HG03558 (cell line): ENCODE measurements at regions not wholly inside any gene's neighbourhood (a gene's known extent, or its start where the extent isn't known, plus 50 kb on each side); places are given as distances from the start of the nearest gene placed in this dataset.

ENCODE experiments used
- ATAC-seq: cut with Tn5 transposase; IDR thresholded peaks from one replicate; pipeline ENCODE4 v1.9.1; 2021; ENCODE audit warnings: moderate number of reproducible peaks; ENCODE audit not compliant: unreplicated experiment; ENCODE audit errors: extremely low read depth

DNA sequence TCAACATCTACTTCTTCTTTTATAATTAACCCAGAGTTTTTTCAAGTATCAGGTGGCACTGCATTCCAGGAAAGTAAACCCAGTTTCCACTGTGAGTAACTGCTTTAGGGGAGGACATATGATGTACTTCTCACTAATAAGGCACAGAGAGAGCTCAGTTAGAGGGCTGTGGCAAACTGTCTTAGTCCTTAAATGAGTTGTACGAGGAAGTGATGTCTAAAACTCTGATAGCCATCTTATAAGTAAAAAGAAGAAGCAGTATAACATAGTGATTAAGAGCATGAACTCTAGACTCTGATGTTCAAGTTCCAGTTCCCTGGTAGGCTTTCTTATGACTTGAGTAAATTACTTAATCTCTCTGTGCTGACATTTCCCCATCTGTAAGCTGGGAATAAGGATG is 58.7 kb upstream of the PTGS2 start:
- ATAC-seq: peak; percentile 65

DNA sequence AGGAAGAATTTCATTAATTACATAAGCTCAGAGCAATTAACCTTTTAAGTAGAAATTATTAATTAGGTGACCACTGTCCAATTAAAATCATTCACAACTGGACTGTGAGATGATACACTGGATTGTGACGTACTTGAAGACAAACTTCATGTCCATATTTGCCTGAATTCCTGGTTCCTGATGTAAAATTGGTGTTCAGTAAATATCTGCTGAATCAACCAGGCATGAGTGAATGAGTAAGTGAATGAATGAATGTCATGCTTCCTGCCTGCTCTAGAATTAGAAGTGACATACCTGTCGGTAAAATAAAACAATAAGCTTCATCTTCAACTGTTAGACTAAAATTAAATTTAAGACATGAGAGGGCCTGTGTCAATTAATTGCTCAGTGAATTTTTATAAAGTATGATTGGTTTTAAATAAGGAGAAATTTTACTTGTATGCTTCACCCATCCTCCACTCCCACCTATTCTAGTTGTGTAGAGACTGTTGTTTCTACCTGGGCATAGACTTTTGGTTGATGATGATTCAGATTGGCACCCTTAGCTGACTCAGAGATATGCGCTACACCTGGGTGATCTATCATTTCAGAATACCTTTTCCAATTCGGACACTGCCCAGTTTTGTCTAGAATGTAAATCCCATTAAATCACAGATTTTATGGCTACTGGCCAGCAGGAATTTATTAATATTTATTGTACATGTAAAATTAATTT is 56.9 kb upstream of the PTGS2 start:
- ATAC-seq: no peak

DNA sequence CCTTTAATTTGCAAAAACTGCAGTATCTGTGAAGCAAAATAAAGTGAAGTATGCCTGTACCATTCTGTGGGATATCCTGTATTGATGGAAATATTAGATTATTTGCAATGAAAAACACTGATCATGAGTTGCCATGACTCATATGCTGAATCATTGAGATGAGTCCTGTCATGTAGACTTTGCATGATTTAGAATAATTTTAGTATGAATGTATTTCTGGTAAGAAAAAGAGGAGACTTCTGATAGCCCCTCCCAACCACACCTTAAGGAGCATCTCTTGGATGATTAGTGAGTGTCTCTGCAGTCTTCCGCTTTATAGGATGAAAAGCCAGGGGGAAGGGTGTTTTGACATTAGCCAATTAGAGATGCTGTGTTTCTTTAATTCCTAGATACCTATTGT is 55.2 kb upstream of the PTGS2 start:
- no peak for ATAC-seq

DNA sequence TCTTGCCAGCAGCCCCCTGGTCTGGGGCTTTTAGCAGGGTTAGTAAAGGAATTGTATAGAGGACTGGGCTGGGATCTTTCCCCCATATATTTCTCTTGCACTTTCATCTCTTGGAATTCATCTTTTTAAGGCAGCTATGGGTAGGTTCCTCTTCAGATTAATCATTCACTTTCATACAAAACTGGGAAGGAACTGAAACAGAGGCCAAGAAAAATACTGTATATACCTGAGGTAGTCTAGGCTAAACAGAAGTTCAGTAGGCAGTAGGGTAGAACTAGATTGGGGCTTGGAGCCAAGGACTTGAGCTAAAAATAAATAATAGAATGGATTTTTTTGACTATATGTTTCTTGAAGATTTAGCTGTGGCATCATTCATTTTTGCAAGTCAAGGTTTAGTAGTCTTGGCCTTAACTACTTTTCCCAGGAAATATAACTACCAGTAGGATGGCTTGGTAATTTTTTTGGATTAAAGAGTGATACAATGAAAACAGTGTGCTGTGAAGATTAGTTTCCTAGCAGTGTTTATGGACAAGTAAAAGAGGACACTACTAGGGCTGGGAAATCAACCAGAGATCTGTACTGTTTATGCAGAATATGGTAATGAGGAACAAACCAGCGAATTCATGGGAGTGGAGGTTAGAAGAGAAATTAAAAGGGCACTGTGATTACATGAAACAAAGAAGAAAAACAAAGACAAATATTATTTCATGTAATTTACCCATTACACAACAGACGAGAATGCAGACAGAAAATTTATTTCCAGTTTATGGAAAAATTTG is 50.9 kb upstream of the PTGS2 start:
- no peak for ATAC-seq
